Ovary (tissue), 3 donors: ENCODE measurements at regions not wholly inside any gene's neighbourhood (a gene's known extent, or its start where the extent isn't known, plus 50 kb on each side); places are given as distances from the start of the nearest gene placed in this dataset.

Experiments used
- CTCF ChIP-seq, 3 donors: fragments of 450-650 bp in 2 of 3; fragments of 200-600 bp in 1 of 3; IDR thresholded peaks; one replicate each; pipeline versions ENCODE4 v1.5.1 to v1.8.0; 2016 to 2022; ENCODE audit warnings: antibody characterized with exemption in 3 of 3, mild to moderate bottlenecking in 1 of 3
- EP300 ChIP-seq: sonication (generic); formaldehyde crosslinking; IDR thresholded peaks from one replicate; pipeline ENCODE4 v1.6.1; 2017; ENCODE audit warnings: antibody characterized with exemption
- POLR2A ChIP-seq: fragments of 450-650 bp; IDR thresholded peaks from one replicate; pipeline ENCODE4 v1.6.1; 2017; ENCODE audit warnings: antibody characterized with exemption, mild to moderate bottlenecking, moderate library complexity
- donor health status: DM: no; HTN: no; CAD: no.

GRCh38 chr1:39106801-39107327 lies 80.7 kb downstream of the NDUFS5 start:
- TF ChIP-seq CTCF (IDR thresholded peaks at IDR 0.05) (no peak), POLR2A (no peak), EP300 (no peak)
